Esophagus squamous epithelium (tissue), 5 donors: ENCODE measurements at regions not wholly inside any gene's neighbourhood (a gene's known extent, or its start where the extent isn't known, plus 50 kb on each side); places are given as distances from the start of the nearest gene placed in this dataset.
"Not testable (repeated sequence)": the region's sequence is repeated elsewhere in the genome, so short reads cannot be mapped to it uniquely, and the experiment has no call there.

Experiments used
- DNase-seq: peaks from one replicate; lab custom pipeline; 2025; lab: John Stamatoyannopoulos, UW
- H3K27ac ChIP-seq, 4 donors: fragments of 200-600 bp; sonication (generic); one replicate each; pipeline ENCODE4 v1.5.1; 2016 to 2019; ENCODE audit warnings: mild to moderate bottlenecking in 1 of 4
- H3K27me3 ChIP-seq, 4 donors: fragments of 200-600 bp; sonication (generic); 1 replicate in 3 of 4; 2 replicates in 1 of 4; pipeline versions ENCODE4 v1.5.1 to v1.6.0; 2017 to 2021; ENCODE audit warnings: antibody characterized with exemption in 1 of 4
- H3K36me3 ChIP-seq, 3 donors: fragments of 200-600 bp; sonication (generic); one replicate each; pipeline ENCODE4 v1.5.1; 2016 to 2019
- H3K4me1 ChIP-seq, 3 donors: fragments of 200-600 bp; sonication (generic); one replicate each; pipeline ENCODE4 v1.5.1; 2017 to 2019
- H3K4me3 ChIP-seq, 4 donors: fragments of 200-600 bp; sonication (generic); 1 replicate in 3 of 4; 2 replicates in 1 of 4; pipeline ENCODE4 v1.5.1; 2016 to 2019; ENCODE audit warnings: mild to moderate bottlenecking in 2 of 4, moderate library complexity in 1 of 4
- H3K9me3 ChIP-seq, 3 donors: fragments of 200-600 bp; sonication (generic); one replicate each; pipeline ENCODE4 v1.5.1; 2016 to 2019
- CTCF ChIP-seq, 6 experiments: fragments of 450-650 bp in 4 of 6; fragments of 200-600 bp in 2 of 6; sonication (generic) in 2 of 6; IDR thresholded peaks; one replicate each; pipeline ENCODE4 v1.5.1; 2016 to 2019; ENCODE audit warnings: antibody characterized with exemption in 6 of 6, mild to moderate bottlenecking in 4 of 6, moderate library complexity in 4 of 6
- POLR2A ChIP-seq, 4 donors: fragments of 450-650 bp; IDR thresholded peaks; one replicate each; pipeline ENCODE4 v1.6.1; 2017; ENCODE audit warnings: antibody characterized with exemption in 4 of 4, mild to moderate bottlenecking in 4 of 4, moderate library complexity in 3 of 4
- WGBS, 2 donors: methylation state at CpG; one replicate each; pipeline ENCODE4 v1.1.5; 2018; 5-methylcytosine and 5-hydroxymethylcytosine counted together
- intact Hi-C: fragments of 100-400 bp; cut with DNase I; formaldehyde crosslinking; loops from one replicate; pipeline ENCODE4 v1.15.0; 2022
- donor health status: DM: yes; HTN: yes; CAD: no.

GRCh38 chr12:73656375-73656774 is 881.3 kb upstream of the ATXN7L3B start:
- Histone ChIP-seq H3K9me3 (peaks cover 0 to 10% (median 8%) of the 10 kb centered on the region in 3 donors), H3K4me1 (no peaks in the 10 kb centered on the region), H3K36me3 (no peaks in the 10 kb centered on the region), H3K27me3 (no peaks in the 10 kb centered on the region), H3K4me3 (no peak overlapping the region), H3K27ac (no peak overlapping the region)
- intact Hi-C loops = no loop called here
- WGBS, 2 donors = 67 to 88% methylated on average over 5 of the region's 5 CpGs
- DNase-seq = no peak
- TF ChIP-seq CTCF (IDR thresholded peaks at IDR 0.05) = no peak

- 70 to 85% methylated on average over 1 of the region's 1 CpG for WGBS, 2 donors
- no peak overlapping the region for H3K4me3 ChIP-seq
- TF ChIP-seq CTCF (IDR thresholded peaks at IDR 0.05) = no peak
- no peak for DNase-seq
- intact Hi-C loops = no loop called here
- H3K27ac ChIP-seq = no peak overlapping the region
- no peaks in the 10 kb centered on the region for H3K36me3 ChIP-seq
- H3K4me1 ChIP-seq = no peaks in the 10 kb centered on the region
- no peaks in the 10 kb centered on the region for H3K27me3 ChIP-seq
- peaks cover 0 to 9% (median 0%) of the 10 kb centered on the region in 3 donors for H3K9me3 ChIP-seq
These were observed 877.8 kb upstream of the ATXN7L3B start for GRCh38 chr12:73659802-73660201.

- Histone ChIP-seq H3K27ac (no peak overlapping the region), H3K27me3 (no peaks in the 10 kb centered on the region), H3K36me3 (no peaks in the 10 kb centered on the region), H3K4me3 (no peak overlapping the region), H3K4me1 (no peaks in the 10 kb centered on the region), H3K9me3 (peaks cover 0 to 9% (median 0%) of the 10 kb centered on the region in 3 donors)
- 90 to 100% methylated on average over 3 to 7 of the region's 16 CpGs for WGBS, 2 donors
- no peak for TF ChIP-seq POLR2A (IDR thresholded peaks at IDR 0.05)
- TF ChIP-seq CTCF (IDR thresholded peaks at IDR 0.05) = no peak
- no peak for DNase-seq
- intact Hi-C loops = no loop called here
These were observed 872.4 kb upstream of the ATXN7L3B start for GRCh38 chr12:73665193-73665592.

GRCh38 chr12:73671550-73671949 is 866.1 kb upstream of the ATXN7L3B start:
- H3K27ac ChIP-seq, H3K4me1 ChIP-seq, H3K9me3 ChIP-seq, DNase-seq, H3K27me3 ChIP-seq, H3K4me3 ChIP-seq, intact Hi-C loops, H3K36me3 ChIP-seq: not testable (repeated sequence)
- 48% methylated on average over 3 of the region's 3 CpGs; no CpG with 5 or more reads in 1 of the 2 donors for WGBS, 2 donors

DNA sequence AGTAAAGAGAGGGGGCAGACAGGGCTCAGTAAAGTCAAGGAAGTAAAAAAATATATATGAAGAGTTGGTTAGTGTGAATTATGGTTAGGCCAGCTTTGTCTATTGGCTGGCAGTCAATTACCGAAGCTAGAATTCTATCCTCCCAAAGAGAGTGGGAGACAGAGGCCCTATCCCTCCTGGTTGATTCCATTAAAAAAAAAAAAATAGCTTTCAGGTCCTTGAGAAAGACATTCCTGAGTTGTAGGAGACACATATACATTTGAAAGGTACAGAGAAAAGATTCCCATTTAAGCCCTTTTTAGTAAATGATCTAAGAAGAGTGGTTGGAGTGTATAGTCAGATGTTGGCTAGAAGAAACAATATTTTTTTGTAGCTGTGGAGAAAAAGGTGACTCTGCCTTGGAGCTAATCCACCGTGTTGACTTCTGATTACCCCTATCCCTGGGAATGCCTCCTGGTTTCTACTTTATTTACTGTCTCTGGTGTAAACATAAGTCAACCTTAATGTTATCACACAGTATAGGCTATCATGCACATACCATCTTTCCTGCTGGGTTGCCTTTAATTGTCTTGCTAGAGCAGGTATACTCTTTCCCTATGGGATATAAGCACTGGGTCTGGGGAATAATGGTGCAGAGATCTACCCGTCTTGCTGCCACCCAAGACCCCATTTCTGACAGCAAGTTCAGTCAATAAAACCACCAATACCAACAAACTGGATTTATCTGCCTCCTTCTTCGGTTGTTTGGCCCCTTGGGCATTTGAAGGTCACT is 859.9 kb upstream of the ATXN7L3B start:
- Histone ChIP-seq H3K27me3 (no peaks in the 10 kb centered on the region), H3K4me3 (no peak overlapping the region), H3K4me1 (no peaks in the 10 kb centered on the region), H3K36me3 (no peaks in the 10 kb centered on the region), H3K27ac (no peak overlapping the region), H3K9me3 (no peaks in the 10 kb centered on the region)
- intact Hi-C loops = no loop called here
- TF ChIP-seq CTCF (IDR thresholded peaks at IDR 0.05) (no peak), POLR2A (IDR thresholded peaks at IDR 0.05) (no peak)
- WGBS, 2 donors = 50 to 53% methylated on average over 4 of the region's 4 CpGs
- DNase-seq = no peak
